HG03060 (cell line): ENCODE measurements at regions not wholly inside any gene's neighbourhood (a gene's known extent, or its start where the extent isn't known, plus 50 kb on each side); places are given as distances from the start of the nearest gene placed in this dataset.

Experiments used
- ATAC-seq: cut with Tn5 transposase; IDR thresholded peaks from one replicate; pipeline ENCODE4 v1.9.1; 2021; ENCODE audit warnings: low read depth, moderate number of reproducible peaks; ENCODE audit not compliant: unreplicated experiment

DNA sequence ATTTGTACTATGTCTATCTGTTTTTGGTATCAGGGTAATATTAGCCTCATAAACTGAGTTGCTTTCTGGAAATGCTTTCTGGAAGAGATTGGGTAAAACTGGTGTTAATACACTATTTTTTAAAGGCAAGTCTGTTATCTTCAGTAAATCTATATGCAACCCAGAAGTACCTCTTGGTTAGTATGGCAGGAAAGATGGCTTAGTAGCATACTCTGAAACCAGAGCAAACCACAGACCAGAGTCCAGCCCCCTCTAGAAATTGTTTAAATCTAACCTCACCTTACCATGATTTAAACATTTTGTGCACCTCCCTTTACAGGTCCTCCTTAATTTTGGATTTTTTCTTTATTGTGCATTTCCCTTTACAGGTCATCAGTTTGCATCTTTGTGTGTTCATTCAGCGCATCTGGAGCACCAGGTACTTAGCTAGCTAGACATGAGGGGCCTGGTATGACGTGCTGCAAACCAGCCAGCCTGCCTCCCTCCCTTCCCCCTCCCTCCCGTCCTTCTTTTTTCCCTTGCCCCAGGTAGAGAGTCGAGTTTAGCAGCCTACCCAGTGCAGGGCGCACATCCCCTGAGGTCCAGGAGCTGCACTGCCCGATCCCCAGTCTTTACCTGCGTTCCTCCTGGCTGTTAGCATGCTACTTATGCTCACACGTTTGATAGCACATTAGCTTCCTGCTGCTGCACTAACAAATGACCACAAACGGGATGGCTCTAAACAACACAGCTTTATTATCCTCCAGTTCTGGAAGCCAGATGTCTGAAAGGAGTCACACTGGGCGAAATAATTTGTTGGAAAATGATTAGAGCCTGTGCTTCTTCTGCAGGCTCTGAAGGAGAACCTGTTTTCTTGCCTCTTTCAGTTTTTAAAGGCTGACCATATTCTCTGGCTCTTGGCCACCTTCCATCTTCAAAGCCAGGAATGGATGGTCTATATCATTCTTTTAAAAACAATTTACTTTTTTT lies 299.9 kb upstream of the HABP2 start:
- ATAC-seq: no peak

- no peak for ATAC-seq
Observed at GRCh38 chr10:113259576-113260226, 293.2 kb upstream of the HABP2 start.

GRCh38 chr10:113261161-113261560 lies 291.7 kb upstream of the HABP2 start:
- no peak for ATAC-seq

DNA sequence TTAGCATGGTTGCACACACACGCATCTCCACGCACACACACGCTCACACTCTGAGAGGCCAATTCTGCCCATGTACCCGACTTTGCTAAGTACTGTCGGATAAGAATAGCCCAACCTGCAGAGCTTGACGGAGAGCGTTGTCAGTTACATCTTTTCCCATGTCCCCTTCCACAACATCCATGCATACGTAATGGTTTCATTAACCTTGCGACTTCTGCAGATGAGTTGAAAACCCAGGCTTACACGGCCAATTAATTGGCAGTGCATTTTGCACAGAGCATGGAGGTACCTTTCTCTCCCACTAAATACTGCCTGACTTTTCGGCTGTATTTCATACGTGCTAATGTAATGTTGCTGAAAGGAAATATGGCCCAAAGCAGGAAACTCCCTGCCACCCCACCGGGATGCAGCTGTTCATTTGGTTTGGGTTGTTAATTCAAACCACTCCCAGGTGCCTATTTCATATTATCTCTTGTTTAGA lies 291.2 kb upstream of the HABP2 start:
- ATAC-seq: no peak

DNA sequence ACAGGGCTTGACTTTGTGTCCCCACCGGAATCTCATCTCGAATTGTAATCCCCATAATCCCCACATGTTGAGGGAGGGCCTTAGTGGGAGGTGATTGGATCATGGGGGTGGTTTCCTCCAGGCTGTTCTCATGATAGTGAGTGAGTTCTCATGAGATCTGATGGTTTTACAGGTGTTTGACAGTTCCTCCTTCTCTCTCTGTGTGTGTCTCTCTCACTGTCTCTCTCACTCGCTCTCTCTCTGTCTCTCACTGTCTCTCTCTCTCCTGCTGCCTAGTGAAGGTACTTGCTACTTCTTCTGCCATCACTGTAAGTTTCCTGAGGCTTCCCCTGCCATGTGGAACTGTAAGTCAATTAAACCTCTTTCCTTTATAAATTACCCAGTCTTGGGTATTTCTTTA lies 289.8 kb upstream of the HABP2 start:
- ATAC-seq: no peak

DNA sequence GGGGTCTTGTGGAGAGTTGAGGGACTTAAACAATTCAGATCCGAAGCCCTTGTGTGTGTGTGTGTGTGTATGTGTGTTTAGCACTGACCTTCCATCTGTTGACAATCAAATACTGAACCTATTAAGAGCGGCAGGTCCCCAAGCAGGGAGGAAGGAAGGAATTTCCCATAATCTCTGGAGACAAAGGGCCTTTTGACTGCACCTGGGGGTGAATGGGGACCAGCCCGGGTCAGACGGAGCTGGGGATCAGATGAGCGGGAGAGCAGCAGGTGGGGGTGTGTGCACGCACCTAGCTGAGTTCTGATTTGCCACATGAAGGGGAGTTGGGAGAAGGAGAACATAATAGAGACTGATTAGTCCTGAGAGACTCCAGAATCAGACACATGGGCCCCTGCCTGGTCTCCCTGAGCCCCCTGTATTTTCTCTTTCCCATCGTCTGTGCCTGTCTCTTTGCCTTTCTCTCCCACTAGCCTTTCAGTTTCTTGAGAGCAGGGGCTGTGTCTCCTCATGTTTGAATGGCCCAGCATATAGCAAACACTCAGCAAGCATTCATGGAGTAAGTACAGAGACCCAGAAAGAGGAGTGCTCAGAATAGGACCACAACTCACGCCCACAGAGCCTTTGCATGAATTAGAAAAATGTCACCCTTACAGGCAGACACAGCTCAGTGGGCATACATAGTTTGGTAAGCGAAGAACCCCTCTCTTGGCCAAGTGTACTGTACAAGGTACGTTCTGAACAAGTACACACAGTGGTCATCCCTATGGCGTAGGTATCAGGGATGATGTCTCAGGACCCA lies 288.3 kb upstream of the HABP2 start:
- no peak for ATAC-seq

- no peak for ATAC-seq
Observed at GRCh38 chr10:113266147-113266546, 286.7 kb upstream of the HABP2 start.

GRCh38 chr10:113267619-113268562 lies 285.0 kb upstream of the HABP2 start:
- ATAC-seq: no peak

DNA sequence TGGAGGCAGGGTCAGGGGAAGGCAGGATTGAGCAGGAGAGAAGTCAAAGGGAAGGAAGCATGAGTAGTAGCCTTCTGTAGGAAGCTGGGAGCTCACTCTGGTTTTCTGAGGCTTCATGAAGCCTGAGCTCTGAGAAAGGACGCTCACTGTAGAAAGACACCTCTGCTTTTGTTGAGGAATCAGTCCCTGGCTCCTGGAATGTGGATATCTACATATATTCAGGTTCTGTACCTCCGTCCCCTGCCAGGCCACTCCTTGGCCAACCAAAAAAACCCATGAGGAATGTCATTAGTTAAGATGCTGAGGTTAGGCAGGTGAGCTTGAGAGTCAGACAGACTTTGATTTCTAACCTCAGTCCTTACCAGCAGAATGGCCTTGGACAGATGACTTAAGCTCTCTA lies 283.5 kb upstream of the HABP2 start:
- ATAC-seq: no peak

GRCh38 chr10:113272511-113272910 lies 280.3 kb upstream of the HABP2 start:
- no peak for ATAC-seq

DNA sequence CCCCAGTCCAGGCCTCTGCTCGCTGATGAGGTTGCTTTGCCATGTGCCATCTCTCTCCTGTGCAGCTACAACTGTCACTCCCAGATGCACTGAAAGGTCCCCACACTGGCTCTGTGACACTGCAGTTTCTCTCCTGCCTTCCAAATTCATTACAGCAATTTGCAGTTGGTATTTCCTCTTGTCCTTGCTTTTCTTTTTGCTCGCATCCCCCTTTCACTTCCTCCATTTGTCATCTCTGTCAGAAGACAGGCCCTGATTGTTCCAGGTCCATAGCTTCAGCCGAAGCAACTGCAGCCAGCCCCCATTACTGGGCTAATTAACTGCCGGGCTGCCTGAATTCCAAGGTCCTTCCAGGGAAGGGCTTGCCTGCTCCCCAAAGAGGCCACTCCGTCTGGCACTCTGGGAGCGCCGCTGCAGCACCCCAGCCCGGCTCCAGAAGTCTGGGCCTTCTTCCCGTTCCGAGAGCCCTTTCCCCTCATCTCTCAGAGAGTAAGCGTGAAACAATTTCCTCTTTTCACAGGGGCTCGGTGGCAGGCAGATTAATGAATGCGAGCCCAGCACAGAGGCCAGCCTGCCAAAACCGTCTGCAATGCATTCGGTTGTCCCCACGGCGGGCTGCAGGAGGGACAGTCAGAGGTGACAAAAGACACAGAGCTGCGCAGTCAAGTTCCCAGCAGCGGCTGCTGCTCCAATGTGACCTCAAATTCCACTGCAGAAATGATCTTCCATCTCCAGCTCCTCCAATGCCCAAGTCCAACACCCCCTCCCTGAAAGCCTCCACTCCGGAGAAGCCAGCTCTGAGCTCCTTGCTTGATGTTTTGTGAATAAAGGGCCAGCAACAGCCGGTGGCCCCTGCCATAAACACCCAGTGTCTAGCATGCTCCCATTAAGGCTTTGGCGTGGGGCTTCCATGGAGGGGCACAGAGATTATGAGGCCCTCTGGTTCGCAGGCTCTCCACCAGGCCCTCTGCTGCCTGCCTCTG lies 279.4 kb upstream of the HABP2 start:
- no peak for ATAC-seq

DNA sequence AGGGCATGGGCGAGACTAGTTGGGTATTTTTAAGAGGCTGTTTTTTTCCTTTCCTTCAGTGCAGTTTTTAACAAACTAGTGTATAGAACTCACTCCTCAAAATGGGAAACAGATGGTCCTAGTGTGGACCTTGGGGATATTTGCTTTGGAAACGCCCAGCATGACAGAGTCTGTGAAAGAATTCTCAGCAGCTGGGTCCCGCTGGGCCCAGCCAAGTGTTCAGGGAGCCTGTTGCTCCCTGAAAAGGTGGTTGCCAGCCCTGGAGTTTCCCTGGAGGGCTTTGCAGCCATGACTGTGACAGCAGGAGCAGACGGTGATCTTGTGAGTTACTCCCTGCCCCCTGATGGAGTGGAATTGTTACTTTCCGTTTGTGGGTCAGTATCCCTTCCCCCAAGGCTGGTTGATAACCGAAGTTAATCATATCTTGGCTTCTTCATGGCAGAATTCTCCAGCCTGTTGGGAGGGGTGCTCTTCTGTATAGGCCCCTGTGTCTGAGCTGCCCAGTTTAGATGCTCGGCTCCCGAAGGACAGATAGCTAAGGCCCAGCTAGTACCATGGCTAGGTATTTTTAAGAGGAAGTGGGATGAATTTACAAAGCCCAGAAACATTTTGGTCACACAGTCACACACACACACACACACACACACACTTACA lies 278.6 kb upstream of the HABP2 start:
- no peak for ATAC-seq

- ATAC-seq: no peak
Observed at GRCh38 chr10:113278221-113278620, 274.6 kb upstream of the HABP2 start.

DNA sequence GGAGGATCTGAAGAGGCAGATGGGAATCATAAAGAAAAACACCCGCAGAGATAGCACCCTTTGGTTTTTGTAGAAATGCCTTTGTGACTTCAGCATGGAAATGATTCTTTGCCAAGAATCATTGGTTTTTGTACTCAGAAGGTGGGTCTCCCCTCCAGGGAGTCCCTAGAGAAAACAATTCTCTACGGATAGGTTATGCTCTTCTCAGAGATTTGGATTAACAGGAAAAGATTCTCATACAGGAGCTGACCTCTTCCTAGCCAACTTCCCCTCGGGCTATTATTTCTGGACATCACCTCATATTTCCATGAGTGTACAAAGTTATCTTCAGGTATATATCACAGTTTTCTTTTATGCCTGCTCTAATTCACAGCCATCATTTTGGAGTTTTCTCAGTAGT lies 274.2 kb upstream of the HABP2 start:
- ATAC-seq: no peak

GRCh38 chr10:113279262-113279661 lies 273.6 kb upstream of the HABP2 start:
- ATAC-seq: no peak

DNA sequence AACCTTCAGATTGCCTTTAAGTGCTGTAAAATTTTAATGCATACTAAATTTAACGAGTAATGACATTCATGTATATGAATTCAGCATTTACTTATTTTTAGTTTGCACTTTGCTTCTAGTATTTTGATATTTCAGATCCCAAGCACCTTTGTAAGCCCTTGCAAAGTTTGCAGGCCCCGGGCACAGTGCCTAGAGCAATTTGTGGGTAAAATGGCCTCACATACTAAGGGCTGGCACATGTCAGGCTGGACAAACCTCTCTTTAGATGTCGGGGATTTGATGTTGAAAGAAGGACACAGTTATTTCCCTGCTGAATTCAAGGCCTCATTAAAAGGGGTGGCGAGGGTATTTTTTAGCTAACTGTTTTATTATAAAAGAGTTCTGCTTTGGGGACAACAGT lies 270.3 kb upstream of the HABP2 start:
- ATAC-seq: no peak

DNA sequence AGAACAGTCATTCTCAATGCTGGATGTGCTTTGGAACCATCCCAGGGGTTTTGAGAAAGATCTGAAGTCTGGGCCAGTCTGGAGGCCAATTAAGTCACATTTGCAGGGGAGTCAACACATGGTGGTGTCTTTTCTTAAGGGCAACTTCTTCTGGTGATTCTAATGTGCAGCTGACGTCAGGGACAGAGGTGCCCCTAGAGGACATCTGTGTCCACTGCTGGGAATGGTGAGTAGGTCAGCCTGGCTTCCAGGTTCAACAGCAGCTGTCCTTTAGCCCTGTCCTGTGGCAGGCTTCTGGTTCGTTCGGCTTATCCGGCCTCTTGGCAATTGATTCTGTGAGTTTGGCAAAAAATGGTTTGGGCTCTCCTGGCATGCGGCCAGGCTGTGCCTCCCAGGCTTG lies 269.7 kb upstream of the HABP2 start:
- no peak for ATAC-seq

DNA sequence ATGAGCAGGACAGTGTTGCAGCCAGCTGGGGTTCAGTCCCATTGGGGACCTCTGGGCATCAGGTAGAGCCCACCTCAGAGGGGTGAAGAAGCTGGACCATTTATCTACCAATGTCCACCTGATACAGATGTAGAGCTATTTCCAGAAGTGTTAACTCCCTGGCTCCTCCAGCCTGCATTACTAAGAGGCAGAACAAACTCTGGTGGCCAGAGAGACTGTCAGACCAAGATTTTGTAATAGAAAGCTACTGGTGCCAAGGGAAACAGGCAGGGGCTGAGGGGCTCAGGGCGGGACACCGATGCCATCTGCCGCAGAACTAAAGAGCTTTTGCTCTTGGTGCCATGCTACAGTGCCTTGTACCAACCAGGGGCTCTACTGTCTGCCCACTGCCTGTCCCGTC lies 268.2 kb upstream of the HABP2 start:
- no peak for ATAC-seq
